Stomach (tissue), 8 donors: ENCODE measurements at regions not wholly inside any gene's neighbourhood (a gene's known extent, or its start where the extent isn't known, plus 50 kb on each side); places are given as distances from the start of the nearest gene placed in this dataset.

ENCODE experiments used
- DNase-seq, 2 donors: peaks; one replicate each; pipeline versions ENCODE4 v3.0.0 to v3.0.0-alpha.2; 2013 to 2019
- H3K27ac ChIP-seq, 5 donors: fragments of 200-600 bp in 4 of 5; sonication (generic) in 4 of 5; one replicate each; pipeline ENCODE4 v1.5.1; 2013 to 2019; ENCODE audit warnings: mild to moderate bottlenecking in 1 of 5, moderate library complexity in 1 of 5
- H3K27me3 ChIP-seq, 3 donors: fragments of 200-600 bp; sonication (generic); one replicate each; pipeline ENCODE4 v1.5.1; 2017 to 2019; ENCODE audit warnings: mixed run types in 1 of 3
- H3K36me3 ChIP-seq, 4 donors: fragments of 200-600 bp; sonication (generic); 1 replicate in 3 of 4; 2 replicates in 1 of 4; pipeline ENCODE4 v1.5.1; 2016 to 2019
- H3K4me1 ChIP-seq, 4 donors: fragments of 200-600 bp; sonication (generic); one replicate each; pipeline ENCODE4 v1.5.1; 2016 to 2019
- H3K4me3 ChIP-seq, 4 donors: fragments of 200-600 bp; sonication (generic) in 3 of 4; one replicate each; pipeline ENCODE4 v1.5.1; 2016 to 2019; ENCODE audit warnings: mild to moderate bottlenecking in 1 of 4
- H3K9me3 ChIP-seq, 4 donors: fragments of 200-600 bp; sonication (generic); one replicate each; pipeline ENCODE4 v1.5.1; 2016 to 2019
- CTCF ChIP-seq, 7 experiments: fragments of 450-650 bp in 4 of 7; fragments of 200-600 bp in 3 of 7; sonication (generic) in 3 of 7; IDR thresholded peaks; one replicate each; pipeline ENCODE4 v1.5.1; 2016 to 2019; ENCODE audit warnings: antibody characterized with exemption in 7 of 7, control low read depth in 2 of 7, mild to moderate bottlenecking in 1 of 7
- EP300 ChIP-seq: sonication (generic); formaldehyde crosslinking; IDR thresholded peaks from one replicate; pipeline ENCODE4 v1.6.1; 2017; ENCODE audit warnings: antibody characterized with exemption
- POLR2A ChIP-seq, 4 donors: fragments of 450-650 bp; IDR thresholded peaks; one replicate each; pipeline ENCODE4 v1.6.1; 2016; ENCODE audit warnings: antibody characterized with exemption in 4 of 4, control low read depth in 2 of 4, mild to moderate bottlenecking in 1 of 4, moderate library complexity in 1 of 4
- POLR2AphosphoS5 ChIP-seq, 3 donors: sonication (generic); formaldehyde crosslinking; IDR thresholded peaks; one replicate each; pipeline ENCODE4 v1.6.1; 2016; ENCODE audit warnings: antibody characterized with exemption in 3 of 3
- WGBS, 5 donors: extraction: QIAGEN DNeasy Blood & Tissue Kit in 3 of 5; methylation state at CpG; one replicate each; pipeline versions ENCODE4 v1.1.5 to v1.1.7; 2013 to 2018; 5-methylcytosine and 5-hydroxymethylcytosine counted together
- intact Hi-C: fragments of 100-400 bp; cut with DNase I; formaldehyde crosslinking; loops from one replicate; pipeline ENCODE4 v1.15.1; 2023; ENCODE audit warnings: low total_unique reads
- donor health status: healthy with polysubstance abuse.
- donor health status: Bipolar disorder and iron deficiency.
- donor health status: healthy.

- intact Hi-C loops = no loop called here
- 80 to 92% (median 85%) methylated on average over 2 of the region's 2 CpGs for WGBS, 5 donors
- no peak overlapping the region for H3K4me3 ChIP-seq
Observed at GRCh38 chr5:86885011-86885410, 267.3 kb downstream of the COX7C start.

GRCh38 chr5:86885489-86886230, 267.9 kb downstream of the COX7C start:
- Histone ChIP-seq H3K27ac (no peak overlapping the region), H3K4me3 (no peak overlapping the region), H3K27me3 (no peaks in the 10 kb centered on the region), H3K4me1 (no peaks in the 10 kb centered on the region), H3K9me3 (no peaks in the 10 kb centered on the region), H3K36me3 (no peaks in the 10 kb centered on the region)
- intact Hi-C loops = no loop called here
- 30 to 41% (median 35%) methylated on average over 5 of the region's 5 CpGs for WGBS, 5 donors
- TF ChIP-seq POLR2A (IDR thresholded peaks at IDR 0.05) (no peak), EP300 (no peak), POLR2AphosphoS5 (IDR thresholded peaks at IDR 0.05) (no peak), CTCF (IDR thresholded peaks at IDR 0.05) (no peak)
- peak in 1 of 2 donors; percentile 12 for DNase-seq

More at GRCh38 chr5:86885011-86885410, 267.3 kb downstream of the COX7C start:
- H3K27me3 ChIP-seq = no peaks in the 10 kb centered on the region
- TF ChIP-seq POLR2AphosphoS5 (IDR thresholded peaks at IDR 0.05) = no peak
- no peak for TF ChIP-seq CTCF (IDR thresholded peaks at IDR 0.05)
- no peak for TF ChIP-seq EP300
- TF ChIP-seq POLR2A (IDR thresholded peaks at IDR 0.05) = no peak
- no peaks in the 10 kb centered on the region for H3K4me1 ChIP-seq
- no peak overlapping the region for H3K27ac ChIP-seq
- H3K36me3 ChIP-seq = no peaks in the 10 kb centered on the region
- no peak for DNase-seq
- H3K9me3 ChIP-seq = no peaks in the 10 kb centered on the region

GRCh38 chr5:86890375-86890774, 272.6 kb downstream of the COX7C start:
- no peak overlapping the region for H3K27ac ChIP-seq
- H3K4me3 ChIP-seq = no peak overlapping the region
- no peaks in the 10 kb centered on the region for H3K27me3 ChIP-seq
- DNase-seq = no peak
- intact Hi-C loops = no loop called here
- TF ChIP-seq POLR2AphosphoS5 (IDR thresholded peaks at IDR 0.05) (no peak), CTCF (IDR thresholded peaks at IDR 0.05) (no peak), POLR2A (IDR thresholded peaks at IDR 0.05) (no peak), EP300 (no peak)
- H3K36me3 ChIP-seq = no peaks in the 10 kb centered on the region
- H3K9me3 ChIP-seq = no peaks in the 10 kb centered on the region
- WGBS, 5 donors = 28 to 57% (median 47%) methylated on average over 1 of the region's 1 CpG
- no peaks in the 10 kb centered on the region for H3K4me1 ChIP-seq

- no peaks in the 10 kb centered on the region for H3K9me3 ChIP-seq
Observed at GRCh38 chr5:86894056-86894455, 276.3 kb downstream of the COX7C start.

More at GRCh38 chr5:86894056-86894455, 276.3 kb downstream of the COX7C start:
- TF ChIP-seq POLR2AphosphoS5 (IDR thresholded peaks at IDR 0.05) (no peak), EP300 (no peak), POLR2A (IDR thresholded peaks at IDR 0.05) (no peak), CTCF (IDR thresholded peaks at IDR 0.05) (no peak)
- no peaks in the 10 kb centered on the region for H3K27me3 ChIP-seq
- no peak overlapping the region for H3K4me3 ChIP-seq
- H3K4me1 ChIP-seq = no peaks in the 10 kb centered on the region
- intact Hi-C loops = no loop called here
- no peak for DNase-seq
- H3K36me3 ChIP-seq = no peaks in the 10 kb centered on the region
- H3K27ac ChIP-seq = no peak overlapping the region
